CD8-positive, alpha-beta memory T cell (primary cell): ENCODE measurements at regions not wholly inside any gene's neighbourhood (a gene's known extent, or its start where the extent isn't known, plus 50 kb on each side); places are given as distances from the start of the nearest gene placed in this dataset.

Experiments used
- CTCF ChIA-PET: fragments of 350-600 bp; sonication (Branson Sonifier 250); formaldehyde crosslinking; loops from one replicate; lab custom pipeline; 2021; ENCODE audit warnings: antibody characterized with exemption; lab: Charles Lee
- POLR2A ChIA-PET: fragments of 350-600 bp; sonication (Branson Sonifier 250); formaldehyde crosslinking; loops from one replicate; lab custom pipeline; 2021; ENCODE audit warnings: antibody characterized with exemption; lab: Charles Lee
- DNase-seq, 5 donors: peaks; one replicate each; pipeline versions ENCODE4 v3.0.0 to v3.0.0-alpha.2; 2020 to 2022; ENCODE audit warnings: mixed read lengths in 1 of 5
- H3K27ac ChIP-seq: one replicate; pipeline ENCODE4 v1.7.0; 2013; ENCODE audit warnings: low read depth, mild to moderate bottlenecking, low read length, moderate library complexity
- H3K27me3 ChIP-seq: 2 replicates; pipeline ENCODE4 v1.7.0; 2013; ENCODE audit warnings: low read length, mild to moderate bottlenecking; ENCODE audit not compliant: insufficient read depth, poor library complexity, severe bottlenecking
- H3K36me3 ChIP-seq: 2 replicates; pipeline ENCODE4 v1.7.0; 2013; ENCODE audit warnings: mild to moderate bottlenecking, low read length, moderate library complexity; ENCODE audit not compliant: insufficient read depth
- H3K4me1 ChIP-seq: 2 replicates; pipeline ENCODE4 v1.7.0; 2013; ENCODE audit warnings: mild to moderate bottlenecking, low read length, moderate library complexity; ENCODE audit not compliant: insufficient read depth
- H3K4me3 ChIP-seq: 2 replicates; pipeline ENCODE4 v1.7.0; 2013; ENCODE audit warnings: mild to moderate bottlenecking, low read length
- H3K9me3 ChIP-seq: 2 replicates; pipeline ENCODE4 v1.7.0; 2013; ENCODE audit warnings: mild to moderate bottlenecking, low read length
- H3K27ac Mint-ChIP-seq, 8 donors: one replicate each; pipeline ENCODE4 v1.8.0; 2020 to 2021; ENCODE audit warnings: mixed read lengths in 8 of 8, mild to moderate bottlenecking in 6 of 8, inconsistent platforms in 3 of 8, moderate library complexity in 3 of 8
- H3K27me3 Mint-ChIP-seq, 2 donors: one replicate each; pipeline ENCODE4 v1.8.0; 2020 to 2021; ENCODE audit warnings: mixed read lengths in 2 of 2, mild to moderate bottlenecking in 1 of 2, moderate library complexity in 1 of 2
- H3K36me3 Mint-ChIP-seq, 3 donors: one replicate each; pipeline ENCODE4 v1.8.0; 2020 to 2021; ENCODE audit warnings: mixed read lengths in 3 of 3, inconsistent platforms in 1 of 3, mild to moderate bottlenecking in 1 of 3
- H3K4me1 Mint-ChIP-seq, 3 donors: one replicate each; pipeline ENCODE4 v1.8.0; 2020 to 2021; ENCODE audit warnings: mixed read lengths in 3 of 3, inconsistent platforms in 1 of 3, mild to moderate bottlenecking in 1 of 3
- H3K4me3 Mint-ChIP-seq, 7 donors: one replicate each; pipeline ENCODE4 v1.8.0; 2020 to 2021; ENCODE audit warnings: mixed read lengths in 7 of 7, mild to moderate bottlenecking in 6 of 7, moderate library complexity in 4 of 7, inconsistent platforms in 2 of 7
- H3K9me3 Mint-ChIP-seq, 5 donors: one replicate each; pipeline ENCODE4 v1.8.0; 2020 to 2022; ENCODE audit warnings: mixed read lengths in 5 of 5, mild to moderate bottlenecking in 3 of 5, moderate library complexity in 2 of 5, inconsistent platforms in 1 of 5

GRCh38 chr10:2081501-2081900 lies 344.2 kb upstream of the ADARB2 start:
- H3K4me1 Mint-ChIP-seq: no peaks in the 10 kb centered on the region
- H3K27me3 ChIP-seq: no peaks in the 10 kb centered on the region
- DNase-seq: no peak
- H3K9me3 Mint-ChIP-seq: peaks cover 0 to 2% (median 0%) of the 10 kb centered on the region in 5 donors
- H3K27ac ChIP-seq: no peak overlapping the region
- ChIA-PET CTCF (no interaction called here), POLR2A (no interaction called here)
- no peak overlapping the region for H3K4me3 Mint-ChIP-seq
- no peaks in the 10 kb centered on the region for H3K9me3 ChIP-seq
- H3K36me3 ChIP-seq: no peaks in the 10 kb centered on the region
- peaks cover 0 to 1% of the 10 kb centered on the region in 2 donors for H3K27me3 Mint-ChIP-seq
- no peak overlapping the region for H3K4me3 ChIP-seq
- no peaks in the 10 kb centered on the region for H3K4me1 ChIP-seq
- H3K27ac Mint-ChIP-seq: no peak overlapping the region
- H3K36me3 Mint-ChIP-seq: no peaks in the 10 kb centered on the region

- peaks cover 0 to 1% of the 10 kb centered on the region in 2 donors for H3K27me3 Mint-ChIP-seq
- H3K9me3 Mint-ChIP-seq: peaks cover 0 to 3% (median 0%) of the 10 kb centered on the region in 5 donors
- Histone ChIP-seq H3K27me3 (no peaks in the 10 kb centered on the region), H3K4me1 (no peaks in the 10 kb centered on the region), H3K4me3 (no peak overlapping the region), H3K36me3 (no peaks in the 10 kb centered on the region), H3K9me3 (no peaks in the 10 kb centered on the region), H3K27ac (no peak overlapping the region)
- no peaks in the 10 kb centered on the region for H3K4me1 Mint-ChIP-seq
- H3K36me3 Mint-ChIP-seq: no peaks in the 10 kb centered on the region
- POLR2A ChIA-PET: no interaction called here
- no peak for DNase-seq
- H3K4me3 Mint-ChIP-seq: no peak overlapping the region
- CTCF ChIA-PET: no interaction called here
- no peak overlapping the region for H3K27ac Mint-ChIP-seq
Measured at GRCh38 chr10:2079603-2080078, 342.3 kb upstream of the ADARB2 start.

- Histone ChIP-seq H3K27ac (no peak overlapping the region), H3K4me3 (no peak overlapping the region), H3K36me3 (no peaks in the 10 kb centered on the region), H3K27me3 (no peaks in the 10 kb centered on the region), H3K4me1 (no peaks in the 10 kb centered on the region), H3K9me3 (no peaks in the 10 kb centered on the region)
- no peaks in the 10 kb centered on the region for H3K36me3 Mint-ChIP-seq
- H3K27me3 Mint-ChIP-seq: peaks cover 0 to 1% of the 10 kb centered on the region in 2 donors
- DNase-seq: no peak
- H3K4me3 Mint-ChIP-seq: no peak overlapping the region
- POLR2A ChIA-PET: no interaction called here
- no peaks in the 10 kb centered on the region for H3K4me1 Mint-ChIP-seq
- CTCF ChIA-PET: no interaction called here
- peaks cover 0 to 6% (median 0%) of the 10 kb centered on the region in 5 donors for H3K9me3 Mint-ChIP-seq
- no peak overlapping the region for H3K27ac Mint-ChIP-seq
Measured at GRCh38 chr10:2077231-2077630, 339.9 kb upstream of the ADARB2 start.

- CTCF ChIA-PET: no interaction called here
- no peaks in the 10 kb centered on the region for H3K4me1 Mint-ChIP-seq
Measured at GRCh38 chr10:2076528-2076927, 339.2 kb upstream of the ADARB2 start.

GRCh38 chr10:2067015-2067414 lies 329.7 kb upstream of the ADARB2 start:
- no peaks in the 10 kb centered on the region for H3K4me1 Mint-ChIP-seq
- H3K36me3 Mint-ChIP-seq: no peaks in the 10 kb centered on the region
- H3K9me3 ChIP-seq: no peaks in the 10 kb centered on the region
- H3K4me3 Mint-ChIP-seq: no peak overlapping the region
- no peak overlapping the region for H3K27ac ChIP-seq
- DNase-seq: no peak
- no peak overlapping the region for H3K27ac Mint-ChIP-seq
- POLR2A ChIA-PET: no interaction called here
- no peaks in the 10 kb centered on the region for H3K27me3 Mint-ChIP-seq
- H3K27me3 ChIP-seq: no peaks in the 10 kb centered on the region
- CTCF ChIA-PET: no interaction called here
- H3K36me3 ChIP-seq: no peaks in the 10 kb centered on the region
- no peak overlapping the region for H3K4me3 ChIP-seq
- no peaks in the 10 kb centered on the region for H3K4me1 ChIP-seq
- H3K9me3 Mint-ChIP-seq: peaks cover 0 to 13% (median 7%) of the 10 kb centered on the region in 5 donors

More at GRCh38 chr10:2076528-2076927, 339.2 kb upstream of the ADARB2 start:
- H3K27ac ChIP-seq: no peak overlapping the region
- H3K27me3 ChIP-seq: no peaks in the 10 kb centered on the region
- no peak for DNase-seq
- H3K4me1 ChIP-seq: no peaks in the 10 kb centered on the region
- Mint-ChIP-seq H3K36me3 (no peaks in the 10 kb centered on the region), H3K27ac (no peak overlapping the region), H3K9me3 (peaks cover 0 to 6% (median 0%) of the 10 kb centered on the region in 5 donors), H3K4me3 (no peak overlapping the region), H3K27me3 (peaks cover 0 to 1% of the 10 kb centered on the region in 2 donors)
- POLR2A ChIA-PET: no interaction called here
- H3K36me3 ChIP-seq: no peaks in the 10 kb centered on the region
- H3K4me3 ChIP-seq: no peak overlapping the region
- no peaks in the 10 kb centered on the region for H3K9me3 ChIP-seq

- no peak overlapping the region for H3K27ac ChIP-seq
- H3K36me3 Mint-ChIP-seq: no peaks in the 10 kb centered on the region
- no peaks in the 10 kb centered on the region for H3K9me3 ChIP-seq
- no peak for DNase-seq
- no peaks in the 10 kb centered on the region for H3K27me3 ChIP-seq
- no peak overlapping the region for H3K4me3 ChIP-seq
- no peak overlapping the region for H3K27ac Mint-ChIP-seq
- no peaks in the 10 kb centered on the region for H3K4me1 Mint-ChIP-seq
- POLR2A ChIA-PET: no interaction called here
- no peaks in the 10 kb centered on the region for H3K36me3 ChIP-seq
- H3K9me3 Mint-ChIP-seq: peaks cover 0 to 4% (median 0%) of the 10 kb centered on the region in 5 donors
- H3K4me1 ChIP-seq: no peaks in the 10 kb centered on the region
- peaks cover 0 to 6% of the 10 kb centered on the region in 2 donors for H3K27me3 Mint-ChIP-seq
- CTCF ChIA-PET: no interaction called here
- H3K4me3 Mint-ChIP-seq: no peak overlapping the region
Measured at GRCh38 chr10:2054728-2055127, 317.4 kb upstream of the ADARB2 start.

GRCh38 chr10:2053805-2054204 lies 316.5 kb upstream of the ADARB2 start:
- H3K4me3 ChIP-seq: no peak overlapping the region
- CTCF ChIA-PET: no interaction called here
- no peak overlapping the region for H3K4me3 Mint-ChIP-seq
- no peak for DNase-seq
- no peaks in the 10 kb centered on the region for H3K4me1 ChIP-seq
- H3K27me3 Mint-ChIP-seq: peaks cover 0 to 4% of the 10 kb centered on the region in 2 donors
- no peaks in the 10 kb centered on the region for H3K9me3 ChIP-seq
- no peak overlapping the region for H3K27ac ChIP-seq
- H3K36me3 Mint-ChIP-seq: no peaks in the 10 kb centered on the region
- H3K4me1 Mint-ChIP-seq: no peaks in the 10 kb centered on the region
- no peaks in the 10 kb centered on the region for H3K36me3 ChIP-seq
- peaks cover 0 to 4% (median 0%) of the 10 kb centered on the region in 5 donors for H3K9me3 Mint-ChIP-seq
- no peaks in the 10 kb centered on the region for H3K27me3 ChIP-seq
- H3K27ac Mint-ChIP-seq: no peak overlapping the region
- POLR2A ChIA-PET: no interaction called here

GRCh38 chr10:2051108-2051507 lies 313.8 kb upstream of the ADARB2 start:
- ChIA-PET CTCF (no interaction called here), POLR2A (no interaction called here)
- H3K27ac ChIP-seq: no peak overlapping the region

More at GRCh38 chr10:2051108-2051507, 313.8 kb upstream of the ADARB2 start:
- no peak overlapping the region for H3K4me3 ChIP-seq
- Mint-ChIP-seq H3K27me3 (peaks cover 0 to 4% of the 10 kb centered on the region in 2 donors), H3K4me1 (no peaks in the 10 kb centered on the region), H3K36me3 (no peaks in the 10 kb centered on the region), H3K4me3 (no peak overlapping the region), H3K27ac (no peak overlapping the region), H3K9me3 (peaks cover 0 to 4% (median 0%) of the 10 kb centered on the region in 5 donors)
- H3K36me3 ChIP-seq: no peaks in the 10 kb centered on the region
- no peak for DNase-seq
- H3K4me1 ChIP-seq: no peaks in the 10 kb centered on the region
- H3K9me3 ChIP-seq: no peaks in the 10 kb centered on the region
- no peaks in the 10 kb centered on the region for H3K27me3 ChIP-seq
